ENCODE measurements at regions not wholly inside any gene's neighbourhood (a gene's known extent, or its start where the extent isn't known, plus 50 kb on each side); places are given as distances from the start of the nearest gene placed in this dataset.

- no peak for TF ChIP-seq EGR1 (IDR thresholded peaks at IDR 0.05)
- no peak for TF ChIP-seq YY1 (IDR thresholded peaks at IDR 0.05; ENCODE audit: low read depth)
- no peak for TF ChIP-seq EP300 (IDR thresholded peaks at IDR 0.05; ENCODE audit: borderline replicate concordance)
- no peak for TF ChIP-seq TAF1 (IDR thresholded peaks at IDR 0.05; ENCODE audit: low read depth)
- TF ChIP-seq FOXM1 (IDR thresholded peaks at IDR 0.05; ENCODE audit: borderline replicate concordance, low read depth) = no peak
- no peak for TF ChIP-seq MAX (IDR thresholded peaks at IDR 0.05)
- no peak for TF ChIP-seq TEAD4 (IDR thresholded peaks at IDR 0.05)
- TF ChIP-seq TCF12 (IDR thresholded peaks at IDR 0.05; ENCODE audit: low read depth) = no peak
- TF ChIP-seq RAD21 (IDR thresholded peaks at IDR 0.05; ENCODE audit: low read depth) = no peak
- no peak for TF ChIP-seq CREB1 (IDR thresholded peaks at IDR 0.05; ENCODE audit: low read depth)
- no peak for TF ChIP-seq NFIC (IDR thresholded peaks at IDR 0.05)
Measured at GRCh38 chrX:35664833-35665232, 133.3 kb upstream of the MAGEB16 start.

All from Ishikawa (cell line).